IPS-18a (cell line): ENCODE measurements at regions not wholly inside any gene's neighbourhood (a gene's known extent, or its start where the extent isn't known, plus 50 kb on each side); places are given as distances from the start of the nearest gene placed in this dataset.

Experiments used
- H3K27ac ChIP-seq: one replicate; pipeline ENCODE4 v1.5.1; 2013; ENCODE audit warnings: low read length
- H3K27me3 ChIP-seq: one replicate; pipeline ENCODE4 v1.6.1; 2013; ENCODE audit warnings: mild to moderate bottlenecking, low read length; ENCODE audit not compliant: control insufficient read depth, insufficient read depth
- H3K36me3 ChIP-seq: one replicate; pipeline ENCODE4 v1.6.1; 2013; ENCODE audit warnings: low read depth, low read length; ENCODE audit not compliant: control insufficient read depth
- H3K4me1 ChIP-seq: one replicate; pipeline ENCODE4 v1.6.1; 2013; ENCODE audit warnings: low read depth, low read length; ENCODE audit not compliant: control insufficient read depth
- H3K4me3 ChIP-seq: one replicate; pipeline ENCODE4 v1.5.1; 2013; ENCODE audit warnings: low read length
- H3K9ac ChIP-seq: one replicate; pipeline ENCODE4 v1.6.1; 2013; ENCODE audit warnings: mild to moderate bottlenecking, low read length, moderate library complexity
- H3K9me3 ChIP-seq: one replicate; pipeline ENCODE4 v1.6.1; 2013; ENCODE audit warnings: low read depth, low read length; ENCODE audit not compliant: control insufficient read depth

- no peaks in the 10 kb centered on the region for H3K27me3 ChIP-seq
- no peaks in the 10 kb centered on the region for H3K4me1 ChIP-seq
- no peak overlapping the region for H3K27ac ChIP-seq
- no peak overlapping the region for H3K9ac ChIP-seq
- H3K4me3 ChIP-seq: no peak overlapping the region
- no peaks in the 10 kb centered on the region for H3K9me3 ChIP-seq
- H3K36me3 ChIP-seq: no peaks in the 10 kb centered on the region
Observed at GRCh38 chr4:44845993-44846392, 119.6 kb upstream of the GNPDA2 start.

- Histone ChIP-seq H3K27me3 (no peaks in the 10 kb centered on the region), H3K9ac (no peak overlapping the region), H3K36me3 (no peaks in the 10 kb centered on the region), H3K4me1 (no peaks in the 10 kb centered on the region), H3K27ac (no peak overlapping the region), H3K9me3 (no peaks in the 10 kb centered on the region), H3K4me3 (no peak overlapping the region)
Observed at GRCh38 chr4:44845309-44845708, 119.0 kb upstream of the GNPDA2 start.

GRCh38 chr4:44842531-44842930, 116.2 kb upstream of the GNPDA2 start:
- H3K9me3 ChIP-seq: no peaks in the 10 kb centered on the region
- H3K4me3 ChIP-seq: no peak overlapping the region
- H3K27me3 ChIP-seq: no peaks in the 10 kb centered on the region
- no peak overlapping the region for H3K27ac ChIP-seq
- no peaks in the 10 kb centered on the region for H3K4me1 ChIP-seq
- H3K9ac ChIP-seq: no peak overlapping the region
- no peaks in the 10 kb centered on the region for H3K36me3 ChIP-seq

DNA sequence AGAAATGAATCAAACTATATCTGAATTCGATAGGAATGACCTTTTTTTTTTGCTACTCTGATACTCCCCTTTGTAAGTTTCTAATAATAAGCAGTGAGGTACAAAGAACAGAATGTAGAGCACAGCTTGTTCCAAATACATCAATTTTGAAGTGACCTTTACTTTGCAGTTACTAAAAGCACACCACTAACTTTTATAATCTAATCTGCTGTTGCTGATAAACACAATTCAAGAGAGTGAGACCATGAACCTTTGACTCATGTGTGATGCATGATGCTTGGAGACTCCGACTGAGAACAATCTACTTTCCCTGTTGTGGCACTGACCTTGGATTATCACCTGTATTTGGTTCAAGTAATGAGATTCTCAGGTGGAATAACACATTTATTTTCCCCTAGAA, 91.6 kb upstream of the GNPDA2 start:
- Histone ChIP-seq H3K9ac (no peak overlapping the region), H3K36me3 (no peaks in the 10 kb centered on the region), H3K27ac (no peak overlapping the region), H3K27me3 (no peaks in the 10 kb centered on the region), H3K4me1 (no peaks in the 10 kb centered on the region), H3K4me3 (no peak overlapping the region), H3K9me3 (no peaks in the 10 kb centered on the region)

DNA sequence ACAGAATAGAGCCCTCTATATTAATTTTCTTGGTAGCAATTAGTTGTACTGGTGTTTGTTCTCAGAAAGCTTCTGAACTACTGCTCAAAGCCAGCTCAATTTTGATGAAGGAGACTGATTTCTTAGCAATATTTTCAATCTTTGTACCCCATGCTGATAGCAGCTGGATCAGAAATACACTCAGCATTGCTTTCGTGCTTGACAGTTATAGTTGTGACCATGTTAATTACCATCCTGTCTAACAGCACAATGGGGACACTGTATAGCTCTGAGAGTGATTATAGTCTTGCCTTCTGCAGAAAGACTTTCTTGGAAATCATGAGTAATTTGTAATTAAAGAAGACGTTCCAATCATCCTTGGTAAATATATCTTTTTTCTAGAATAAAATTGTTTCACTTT, 79.7 kb upstream of the GNPDA2 start:
- Histone ChIP-seq H3K9me3 (no peaks in the 10 kb centered on the region), H3K27ac (no peak overlapping the region), H3K4me1 (no peaks in the 10 kb centered on the region), H3K36me3 (no peaks in the 10 kb centered on the region), H3K9ac (no peak overlapping the region), H3K27me3 (no peaks in the 10 kb centered on the region), H3K4me3 (no peak overlapping the region)

- no peak overlapping the region for H3K4me3 ChIP-seq
- no peaks in the 10 kb centered on the region for H3K27me3 ChIP-seq
- H3K36me3 ChIP-seq: no peaks in the 10 kb centered on the region
- no peaks in the 10 kb centered on the region for H3K4me1 ChIP-seq
- H3K9me3 ChIP-seq: peaks cover 3% of the 10 kb centered on the region
- no peak overlapping the region for H3K27ac ChIP-seq
- no peak overlapping the region for H3K9ac ChIP-seq
Observed at GRCh38 chr4:44804301-44804700, 77.9 kb upstream of the GNPDA2 start.

- Histone ChIP-seq H3K4me3 (no peak overlapping the region), H3K4me1 (no peaks in the 10 kb centered on the region), H3K27me3 (no peaks in the 10 kb centered on the region), H3K9ac (no peak overlapping the region), H3K9me3 (peaks cover 13% of the 10 kb centered on the region), H3K36me3 (no peaks in the 10 kb centered on the region), H3K27ac (no peak overlapping the region)
Observed at GRCh38 chr4:44801384-44801783, 75.0 kb upstream of the GNPDA2 start.

GRCh38 chr4:44791831-44792230, 65.5 kb upstream of the GNPDA2 start:
- Histone ChIP-seq H3K9me3 (peaks cover 4% of the 10 kb centered on the region), H3K27ac (no peak overlapping the region), H3K36me3 (no peaks in the 10 kb centered on the region), H3K4me3 (no peak overlapping the region), H3K4me1 (no peaks in the 10 kb centered on the region), H3K9ac (no peak overlapping the region), H3K27me3 (no peaks in the 10 kb centered on the region)

DNA sequence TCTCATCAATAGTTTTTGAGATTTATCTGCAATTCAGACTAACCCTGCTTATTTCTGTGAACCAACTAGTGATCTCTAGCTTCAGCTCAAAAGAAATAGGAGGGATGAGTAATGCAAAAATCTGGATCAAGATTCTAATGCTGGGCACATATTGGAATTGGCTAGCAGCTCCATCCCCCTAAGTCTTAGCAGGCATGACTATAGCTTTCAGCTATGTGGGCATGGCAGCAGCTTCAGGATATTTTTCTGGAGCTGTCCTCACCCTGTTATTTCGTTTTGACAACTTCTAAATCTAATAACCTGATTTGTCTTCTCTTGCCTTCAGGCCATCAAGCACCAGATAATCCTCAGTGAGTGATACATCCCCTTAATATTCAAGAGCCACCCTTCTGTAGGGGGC, 50.8 kb upstream of the GNPDA2 start:
- no peaks in the 10 kb centered on the region for H3K4me1 ChIP-seq
- no peaks in the 10 kb centered on the region for H3K27me3 ChIP-seq
- no peak overlapping the region for H3K4me3 ChIP-seq
- peaks cover 47% of the 10 kb centered on the region for H3K9me3 ChIP-seq
- H3K36me3 ChIP-seq: no peaks in the 10 kb centered on the region
- H3K27ac ChIP-seq: no peak overlapping the region
- H3K9ac ChIP-seq: no peak overlapping the region
